Parathyroid adenoma (tissue), 2 donors: ENCODE measurements at regions not wholly inside any gene's neighbourhood (a gene's known extent, or its start where the extent isn't known, plus 50 kb on each side); places are given as distances from the start of the nearest gene placed in this dataset.

Source experiments
- H2AFZ ChIP-seq: fragments of 300-600 bp; sonication (generic); one replicate; pipeline ENCODE4 v1.7.0; 2017; ENCODE audit warnings: antibody characterized with exemption, mild to moderate bottlenecking
- H3K27ac ChIP-seq: fragments of 300-600 bp; sonication (generic); one replicate; pipeline ENCODE4 v1.7.0; 2017
- H3K27me3 ChIP-seq: fragments of 300-600 bp; sonication (generic); one replicate; pipeline ENCODE4 v1.7.0; 2017; ENCODE audit warnings: low read length; ENCODE audit not compliant: control insufficient read depth, insufficient read depth
- H3K36me3 ChIP-seq: fragments of 300-600 bp; sonication (generic); one replicate; pipeline ENCODE4 v1.7.0; 2017; ENCODE audit warnings: low read length; ENCODE audit not compliant: control insufficient read depth, insufficient read depth
- H3K4me1 ChIP-seq: fragments of 300-600 bp; sonication (generic); one replicate; pipeline ENCODE4 v1.7.0; 2017; ENCODE audit warnings: control low read depth
- H3K4me2 ChIP-seq: fragments of 300-600 bp; sonication (generic); one replicate; pipeline ENCODE4 v1.7.0; 2017; ENCODE audit warnings: low read length
- H3K4me3 ChIP-seq: fragments of 300-600 bp; sonication (generic); one replicate; pipeline ENCODE4 v1.7.0; 2017; ENCODE audit warnings: low read depth, low read length
- H3K79me2 ChIP-seq: fragments of 300-600 bp; sonication (generic); one replicate; pipeline ENCODE4 v1.7.0; 2017; ENCODE audit warnings: control low read depth
- H3K9ac ChIP-seq: fragments of 300-600 bp; sonication (generic); one replicate; pipeline ENCODE4 v1.7.0; 2017; ENCODE audit warnings: mild to moderate bottlenecking
- H3K9me3 ChIP-seq: fragments of 300-600 bp; sonication (generic); one replicate; pipeline ENCODE4 v1.7.0; 2017; ENCODE audit warnings: low read length; ENCODE audit not compliant: control insufficient read depth
- TF ChIP-seq, protein P1 (sequence below): fragments of 300-600 bp; sonication (generic); IDR thresholded peaks from one replicate; pipeline ENCODE4 v1.7.0; 2017; ENCODE audit warnings: antibody characterized with exemption, mild to moderate bottlenecking
- donor health status: primary hyperparathyroidism.

DNA sequence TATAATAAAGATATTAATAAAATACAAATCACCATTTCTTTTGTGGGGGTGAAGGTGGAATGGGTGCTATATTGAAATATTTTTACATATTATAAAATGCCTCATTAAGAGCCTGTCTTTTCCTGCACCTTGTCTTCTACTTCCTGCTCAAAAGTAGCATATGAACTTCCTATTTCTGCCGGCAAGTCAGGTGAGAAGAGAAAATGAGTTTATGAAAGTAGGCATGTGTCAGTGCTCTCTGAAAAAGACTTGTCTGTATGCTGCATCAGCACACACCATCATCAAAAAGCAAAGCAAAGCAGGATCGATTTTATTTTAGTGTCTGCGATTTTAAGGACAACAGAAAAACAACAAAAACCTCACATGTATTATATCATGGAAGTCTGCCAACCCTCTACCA lies 114.2 kb downstream of the RAP2A start:
- Histone ChIP-seq H3K36me3 (no peaks in the 10 kb centered on the region), H2AFZ (peak overlapping the region; percentile 24), H3K4me2 (no peak overlapping the region), H3K9ac (no peak overlapping the region), H3K79me2 (no peaks in the 10 kb centered on the region), H3K27me3 (no peaks in the 10 kb centered on the region), H3K9me3 (no peaks in the 10 kb centered on the region), H3K4me3 (no peak overlapping the region), H3K27ac (peak overlapping the region; percentile 52), H3K4me1 (no peaks in the 10 kb centered on the region)
- TF ChIP-seq, protein P1, sequence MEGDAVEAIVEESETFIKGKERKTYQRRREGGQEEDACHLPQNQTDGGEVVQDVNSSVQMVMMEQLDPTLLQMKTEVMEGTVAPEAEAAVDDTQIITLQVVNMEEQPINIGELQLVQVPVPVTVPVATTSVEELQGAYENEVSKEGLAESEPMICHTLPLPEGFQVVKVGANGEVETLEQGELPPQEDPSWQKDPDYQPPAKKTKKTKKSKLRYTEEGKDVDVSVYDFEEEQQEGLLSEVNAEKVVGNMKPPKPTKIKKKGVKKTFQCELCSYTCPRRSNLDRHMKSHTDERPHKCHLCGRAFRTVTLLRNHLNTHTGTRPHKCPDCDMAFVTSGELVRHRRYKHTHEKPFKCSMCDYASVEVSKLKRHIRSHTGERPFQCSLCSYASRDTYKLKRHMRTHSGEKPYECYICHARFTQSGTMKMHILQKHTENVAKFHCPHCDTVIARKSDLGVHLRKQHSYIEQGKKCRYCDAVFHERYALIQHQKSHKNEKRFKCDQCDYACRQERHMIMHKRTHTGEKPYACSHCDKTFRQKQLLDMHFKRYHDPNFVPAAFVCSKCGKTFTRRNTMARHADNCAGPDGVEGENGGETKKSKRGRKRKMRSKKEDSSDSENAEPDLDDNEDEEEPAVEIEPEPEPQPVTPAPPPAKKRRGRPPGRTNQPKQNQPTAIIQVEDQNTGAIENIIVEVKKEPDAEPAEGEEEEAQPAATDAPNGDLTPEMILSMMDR, result no peak

DNA sequence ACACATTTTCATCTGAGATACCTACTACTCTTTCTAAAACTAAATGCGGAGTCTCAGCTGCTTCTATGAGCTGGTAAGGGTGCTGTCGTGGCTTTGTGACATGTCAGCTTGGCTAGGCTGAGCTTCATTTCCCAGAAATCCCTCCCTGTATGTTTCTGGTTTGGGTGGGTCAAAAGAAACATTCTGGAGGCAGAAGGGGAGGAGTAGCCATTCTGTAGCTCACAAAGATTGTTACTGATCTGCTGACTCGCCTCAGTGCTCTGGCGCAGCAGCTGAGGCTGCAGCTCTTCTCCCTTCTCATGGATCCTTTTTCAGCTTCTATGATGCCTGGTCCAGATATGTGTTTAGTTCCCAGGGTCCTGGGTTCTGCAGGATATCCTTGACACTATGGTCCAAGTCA lies 114.7 kb downstream of the RAP2A start:
- Histone ChIP-seq H3K4me3 (no peak overlapping the region), H3K4me1 (no peaks in the 10 kb centered on the region), H3K9me3 (no peaks in the 10 kb centered on the region), H3K9ac (no peak overlapping the region), H3K36me3 (no peaks in the 10 kb centered on the region), H3K4me2 (no peak overlapping the region), H2AFZ (peak overlapping the region; percentile 24), H3K27ac (peak overlapping the region; percentile 52), H3K27me3 (no peaks in the 10 kb centered on the region), H3K79me2 (no peaks in the 10 kb centered on the region)
- TF ChIP-seq, protein P1, result no peak

DNA sequence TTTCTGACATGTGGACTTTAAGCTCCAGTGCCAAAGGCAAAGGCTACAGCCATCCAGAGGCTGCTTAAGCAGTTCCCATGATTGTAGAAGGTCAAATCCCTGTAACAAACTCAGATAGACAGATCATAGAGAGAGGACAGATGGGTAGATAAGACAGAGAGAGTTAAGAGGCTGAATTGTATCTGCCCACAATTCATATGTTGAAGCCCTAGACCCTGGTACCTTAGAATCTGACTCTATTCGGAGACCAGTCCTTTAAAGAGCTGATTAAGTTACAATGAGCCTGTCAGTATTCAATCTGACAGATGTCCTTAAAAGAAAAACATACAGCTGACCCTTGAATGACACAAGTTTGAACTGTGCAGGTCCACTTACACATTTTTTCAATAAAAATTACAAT lies 115.2 kb downstream of the RAP2A start:
- TF ChIP-seq, protein P1, result no peak
- no peaks in the 10 kb centered on the region for H3K4me1 ChIP-seq

DNA sequence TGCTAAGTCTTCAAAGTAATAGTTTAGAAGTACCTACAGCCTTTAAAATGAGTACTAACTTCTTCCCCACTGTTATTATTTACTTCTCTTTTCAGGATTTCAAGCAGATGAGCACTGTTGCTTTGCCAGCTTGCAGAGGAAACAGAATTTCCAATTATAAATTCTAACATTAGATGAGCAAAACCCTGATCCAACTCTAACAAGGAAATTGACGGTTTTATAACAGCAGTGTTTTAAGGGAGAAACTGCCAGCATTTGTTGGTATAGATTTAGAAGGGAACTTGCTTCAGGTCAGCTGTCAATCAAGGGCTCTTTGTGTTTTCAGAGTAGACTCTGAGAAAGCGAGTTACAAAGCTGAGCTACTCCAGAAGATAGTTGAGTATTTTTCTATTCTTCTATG lies 120.5 kb downstream of the RAP2A start:
- peak overlapping the region; percentile 33 for H2AFZ ChIP-seq
- TF ChIP-seq, protein P1, result no peak

More for the DNA sequence above, 115.2 kb downstream of the RAP2A start:
- no peaks in the 10 kb centered on the region for H3K27me3 ChIP-seq
- peak overlapping the region; percentile 52 for H3K27ac ChIP-seq
- H3K4me2 ChIP-seq, result no peak overlapping the region
- H2AFZ ChIP-seq, result peak overlapping the region; percentile 24
- H3K9ac ChIP-seq, result no peak overlapping the region
- H3K9me3 ChIP-seq, result no peaks in the 10 kb centered on the region
- no peaks in the 10 kb centered on the region for H3K36me3 ChIP-seq
- no peak overlapping the region for H3K4me3 ChIP-seq
- H3K79me2 ChIP-seq, result no peaks in the 10 kb centered on the region

DNA sequence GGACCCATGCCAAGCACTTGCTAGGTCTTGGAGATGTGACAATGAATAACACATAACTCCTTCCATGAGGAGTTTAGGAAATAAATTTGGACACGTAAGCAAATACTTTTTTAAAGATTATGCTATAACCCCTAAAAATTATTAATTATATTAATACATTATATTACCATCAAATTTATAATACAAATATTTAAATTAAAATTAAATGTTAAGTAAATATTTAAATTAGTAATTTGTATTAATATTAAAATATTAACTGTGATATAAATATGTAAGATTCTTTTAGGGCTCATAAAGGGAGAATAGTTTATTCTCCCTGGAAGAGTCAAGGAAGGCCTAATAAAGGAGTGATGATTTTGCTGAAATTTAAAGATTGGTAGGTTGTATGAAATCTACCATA lies 121.1 kb downstream of the RAP2A start:
- H3K4me2 ChIP-seq, result no peak overlapping the region
- H3K27ac ChIP-seq, result no peak overlapping the region
- H3K36me3 ChIP-seq, result no peaks in the 10 kb centered on the region
- TF ChIP-seq, protein P1, result no peak
- H3K27me3 ChIP-seq, result no peaks in the 10 kb centered on the region
- no peak overlapping the region for H3K9ac ChIP-seq
- H3K79me2 ChIP-seq, result no peaks in the 10 kb centered on the region
- H3K4me3 ChIP-seq, result no peak overlapping the region
- no peaks in the 10 kb centered on the region for H3K4me1 ChIP-seq
- H2AFZ ChIP-seq, result no peak overlapping the region
- no peaks in the 10 kb centered on the region for H3K9me3 ChIP-seq

More for the DNA sequence above, 120.5 kb downstream of the RAP2A start:
- no peaks in the 10 kb centered on the region for H3K27me3 ChIP-seq
- no peak overlapping the region for H3K4me2 ChIP-seq
- H3K79me2 ChIP-seq, result no peaks in the 10 kb centered on the region
- H3K9me3 ChIP-seq, result no peaks in the 10 kb centered on the region
- H3K27ac ChIP-seq, result no peak overlapping the region
- no peak overlapping the region for H3K9ac ChIP-seq
- H3K36me3 ChIP-seq, result no peaks in the 10 kb centered on the region
- no peaks in the 10 kb centered on the region for H3K4me1 ChIP-seq
- no peak overlapping the region for H3K4me3 ChIP-seq
